Kidney glomerular epithelial cell (primary cell): ENCODE measurements at regions not wholly inside any gene's neighbourhood (a gene's known extent, or its start where the extent isn't known, plus 50 kb on each side); places are given as distances from the start of the nearest gene placed in this dataset.

ENCODE experiments used
- DNase-seq: peaks from one replicate; lab custom pipeline; 2025; lab: John Stamatoyannopoulos, UW

GRCh38 chr20:17109307-17109706, 117.5 kb upstream of the PCSK2 start:
- no peak for DNase-seq

DNA sequence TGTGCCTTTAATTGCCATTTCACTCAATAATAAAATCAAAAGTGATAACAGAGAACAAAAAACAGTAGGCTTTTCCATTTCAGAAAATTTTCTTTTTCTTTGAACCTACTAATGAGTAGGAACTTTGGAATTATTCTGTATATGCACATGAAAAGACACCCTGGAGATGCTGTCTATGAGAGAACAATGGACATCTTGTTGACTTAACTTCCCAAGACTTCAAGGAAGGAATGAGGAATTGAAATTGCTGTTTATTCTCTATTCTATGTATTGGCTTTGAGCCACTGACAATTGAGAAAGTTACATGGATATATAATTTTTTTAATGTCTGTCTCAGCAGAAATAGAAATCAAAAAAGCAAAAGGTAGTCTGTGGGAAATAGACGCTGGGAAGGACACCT, 98.6 kb upstream of the PCSK2 start:
- no peak for DNase-seq

- DNase-seq: no peak
Measured at GRCh38 chr20:17129089-17129488, 97.8 kb upstream of the PCSK2 start.

GRCh38 chr20:17137692-17138091, 89.1 kb upstream of the PCSK2 start:
- no peak for DNase-seq

DNA sequence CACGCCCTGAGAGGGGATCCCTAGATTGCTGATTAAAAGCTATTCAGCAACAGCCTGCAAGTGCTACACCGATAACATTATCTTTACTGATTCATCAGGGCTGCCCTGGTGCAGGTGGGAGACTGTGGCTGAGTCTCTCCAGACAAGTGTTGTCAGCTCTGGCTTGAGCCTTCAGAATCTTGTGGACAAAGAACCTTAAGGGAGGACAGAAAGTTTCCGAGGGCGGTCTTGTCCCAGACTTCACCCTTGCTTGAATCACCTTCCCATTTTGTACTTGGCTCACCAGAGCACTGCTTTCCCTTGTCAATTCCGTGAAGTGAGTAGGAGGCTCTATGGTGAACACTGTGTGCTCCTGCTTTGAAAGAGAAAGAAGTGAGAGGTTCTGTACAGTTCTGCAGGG, 88.6 kb upstream of the PCSK2 start:
- no peak for DNase-seq

- no peak for DNase-seq
Measured at GRCh38 chr20:17140894-17141293, 85.9 kb upstream of the PCSK2 start.

DNA sequence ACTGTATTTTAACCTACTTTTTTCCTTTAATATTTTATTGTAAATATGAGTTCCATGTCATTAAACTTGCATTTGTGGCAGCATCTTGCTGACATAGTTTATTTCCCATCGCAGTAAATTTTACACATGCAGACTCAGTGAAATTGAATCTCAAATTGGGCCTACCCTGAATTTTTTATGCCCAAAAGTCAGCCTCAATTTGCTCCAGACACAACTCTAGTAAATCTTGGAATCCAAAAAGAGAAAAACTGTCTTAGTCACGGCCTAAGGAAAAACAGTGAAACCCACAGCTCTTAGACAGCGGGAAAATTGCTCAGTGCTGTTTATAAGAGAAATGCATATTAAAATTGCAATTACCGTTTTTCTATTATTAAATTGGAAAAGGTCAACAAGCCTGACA, 85.3 kb upstream of the PCSK2 start:
- DNase-seq: no peak

DNA sequence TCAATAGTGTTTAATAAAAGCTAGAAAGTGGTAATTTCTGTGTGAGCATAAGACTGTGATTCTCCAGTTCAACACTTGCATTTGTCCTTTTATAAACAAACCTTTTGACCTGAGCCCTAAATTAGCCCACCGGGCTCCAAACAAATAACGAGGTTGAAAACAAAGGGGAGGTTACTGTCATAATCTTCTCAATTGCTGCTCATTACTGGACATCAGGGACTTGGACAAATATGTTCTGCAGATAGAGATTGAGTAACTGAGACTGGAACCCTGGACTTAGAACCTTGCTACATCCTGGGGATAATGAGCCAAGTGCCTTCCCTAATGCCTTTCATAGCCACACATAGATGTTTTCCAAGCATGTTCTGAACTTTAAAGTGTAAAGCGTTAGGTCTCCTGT, 84.2 kb upstream of the PCSK2 start:
- no peak for DNase-seq

- DNase-seq: no peak
Measured at GRCh38 chr20:17150858-17151257, 76.0 kb upstream of the PCSK2 start.

DNA sequence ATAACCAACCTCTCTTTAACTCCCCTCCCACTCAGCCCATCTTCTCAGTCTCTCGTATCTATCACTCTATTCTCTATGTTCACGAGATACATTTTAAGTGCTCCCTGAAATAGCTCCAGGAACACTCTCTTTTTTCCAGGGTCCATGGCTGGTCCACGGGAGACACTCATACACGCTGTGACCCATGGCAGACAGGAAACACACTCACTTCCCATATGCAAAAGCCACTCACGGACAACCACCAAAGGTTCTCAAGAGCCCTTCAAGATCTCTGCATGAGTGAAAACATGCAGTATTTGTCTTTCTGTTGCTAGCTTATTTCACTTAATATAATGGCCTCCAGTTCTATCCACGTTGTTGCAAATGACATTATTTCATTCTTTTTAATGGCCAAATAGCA, 71.4 kb upstream of the PCSK2 start:
- no peak for DNase-seq

- no peak for DNase-seq
Measured at GRCh38 chr20:17158701-17159100, 68.1 kb upstream of the PCSK2 start.

GRCh38 chr20:17161673-17162481, 65.0 kb upstream of the PCSK2 start:
- DNase-seq: no peak

GRCh38 chr20:17168026-17168612, 58.7 kb upstream of the PCSK2 start:
- no peak for DNase-seq

DNA sequence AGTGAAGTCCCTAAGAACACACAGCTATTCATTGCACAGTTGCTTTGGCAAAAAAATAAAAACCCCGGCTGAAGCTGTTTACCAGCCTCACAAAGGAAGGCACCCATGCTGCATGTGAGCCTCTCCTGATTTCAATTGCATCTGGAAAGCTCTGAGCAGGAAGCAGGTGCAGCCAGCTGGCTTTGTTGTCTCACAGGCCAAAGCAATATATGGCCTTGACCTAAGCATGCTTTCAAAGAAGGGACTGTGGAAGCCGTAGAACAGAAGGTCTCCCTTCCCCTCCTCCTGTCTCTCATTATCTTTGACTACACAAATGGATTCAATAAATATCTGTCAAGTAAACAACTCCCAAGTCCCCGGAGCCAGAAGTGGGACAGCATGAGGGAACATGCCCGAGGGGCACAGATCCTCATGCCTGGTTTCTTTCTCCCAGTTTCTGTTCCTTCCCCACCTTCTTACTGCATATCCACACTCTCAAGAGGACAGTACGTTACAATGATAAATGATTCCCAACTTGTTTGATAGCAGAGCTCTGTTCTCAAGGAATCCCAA, 57.2 kb upstream of the PCSK2 start:
- DNase-seq: no peak

GRCh38 chr20:17171746-17172280, 55.0 kb upstream of the PCSK2 start:
- DNase-seq: no peak

GRCh38 chr20:17172836-17173516, 53.9 kb upstream of the PCSK2 start:
- no peak for DNase-seq
